Esophagus muscularis mucosa (tissue), 4 donors: ENCODE measurements at regions not wholly inside any gene's neighbourhood (a gene's known extent, or its start where the extent isn't known, plus 50 kb on each side); places are given as distances from the start of the nearest gene placed in this dataset.

Source experiments
- DNase-seq: peaks from one replicate; pipeline ENCODE4 v3.0.0-alpha.2; 2017; ENCODE audit errors: extremely low spot score
- H3K27ac ChIP-seq, 4 donors: fragments of 200-600 bp; sonication (generic); replicated peaks in 1 of 4; 1 replicate in 3 of 4; 2 replicates in 1 of 4; pipeline ENCODE4 v1.5.1; 2016 to 2019; ENCODE audit warnings: mild to moderate bottlenecking in 1 of 4
- H3K27me3 ChIP-seq, 4 donors: fragments of 200-600 bp; sonication (generic); one replicate each; pipeline versions ENCODE4 v1.5.1 to v1.6.0; 2016 to 2019
- H3K36me3 ChIP-seq, 4 donors: fragments of 200-600 bp; sonication (generic); one replicate each; pipeline ENCODE4 v1.5.1; 2016 to 2019
- H3K4me1 ChIP-seq, 4 donors: fragments of 200-600 bp; sonication (generic); one replicate each; pipeline ENCODE4 v1.5.1; 2016 to 2019
- H3K4me3 ChIP-seq, 4 donors: fragments of 200-600 bp; sonication (generic); 1 replicate in 2 of 4; 2 replicates in 2 of 4; pipeline ENCODE4 v1.5.1; 2016 to 2019; ENCODE audit warnings: mild to moderate bottlenecking in 4 of 4, moderate library complexity in 1 of 4
- H3K9me3 ChIP-seq, 4 donors: fragments of 200-600 bp; sonication (generic); 1 replicate in 3 of 4; 2 replicates in 1 of 4; pipeline ENCODE4 v1.5.1; 2016 to 2019
- EP300 ChIP-seq: sonication (generic); formaldehyde crosslinking; IDR thresholded peaks from one replicate; pipeline ENCODE4 v1.6.1; 2017; ENCODE audit warnings: antibody characterized with exemption
- POLR2A ChIP-seq: fragments of 450-650 bp; IDR thresholded peaks from one replicate; pipeline ENCODE4 v1.6.1; 2017; ENCODE audit warnings: antibody characterized with exemption, moderate library complexity, mild to moderate bottlenecking, low read depth
- POLR2AphosphoS5 ChIP-seq, 2 donors: sonication (generic); formaldehyde crosslinking; IDR thresholded peaks; one replicate each; pipeline ENCODE4 v1.6.1; 2017; ENCODE audit warnings: antibody characterized with exemption in 2 of 2
- WGBS: methylation state at CpG from one replicate; pipeline ENCODE4 v1.1.5; 2018; 5-methylcytosine and 5-hydroxymethylcytosine counted together
- intact Hi-C: fragments of 100-400 bp; cut with DNase I; formaldehyde crosslinking; loops from one replicate; pipeline ENCODE4 v1.15.1; 2023
- TF ChIP-seq, protein P1 (sequence below), 3 experiments: fragments of 200-600 bp in 2 of 3; fragments of 450-650 bp in 1 of 3; sonication (generic) in 2 of 3; IDR thresholded peaks; one replicate each; pipeline ENCODE4 v1.5.1; 2017 to 2019; ENCODE audit warnings: antibody characterized with exemption in 3 of 3, mild to moderate bottlenecking in 2 of 3, moderate library complexity in 1 of 3

DNA sequence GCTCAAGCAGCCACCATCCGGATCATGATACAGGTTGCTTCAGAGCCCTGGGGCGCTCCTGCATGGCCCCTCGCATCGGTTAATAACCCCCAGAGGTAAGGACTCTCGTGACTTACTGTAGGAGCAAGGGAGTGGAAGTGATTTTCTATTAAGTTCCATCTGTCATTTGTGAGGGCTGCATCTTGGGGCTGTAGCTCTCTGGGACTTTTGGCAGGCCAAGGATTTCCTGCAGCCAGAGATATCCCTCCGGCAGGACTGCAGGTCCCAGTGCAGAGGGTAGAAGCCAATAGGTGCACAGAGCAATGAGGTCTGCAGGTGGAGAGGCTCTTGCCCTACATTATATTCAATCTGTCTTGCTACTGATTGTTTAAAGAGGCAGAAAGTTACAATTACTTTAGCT lies 356.8 kb upstream of the ADARB2 start:
- no peak overlapping the region for H3K27ac ChIP-seq
- no peak overlapping the region for H3K4me3 ChIP-seq
- peaks cover 0 to 11% (median 0%) of the 10 kb centered on the region in 4 donors for H3K27me3 ChIP-seq
- no peak for TF ChIP-seq EP300
- no peak for TF ChIP-seq POLR2A
- TF ChIP-seq, protein P1, sequence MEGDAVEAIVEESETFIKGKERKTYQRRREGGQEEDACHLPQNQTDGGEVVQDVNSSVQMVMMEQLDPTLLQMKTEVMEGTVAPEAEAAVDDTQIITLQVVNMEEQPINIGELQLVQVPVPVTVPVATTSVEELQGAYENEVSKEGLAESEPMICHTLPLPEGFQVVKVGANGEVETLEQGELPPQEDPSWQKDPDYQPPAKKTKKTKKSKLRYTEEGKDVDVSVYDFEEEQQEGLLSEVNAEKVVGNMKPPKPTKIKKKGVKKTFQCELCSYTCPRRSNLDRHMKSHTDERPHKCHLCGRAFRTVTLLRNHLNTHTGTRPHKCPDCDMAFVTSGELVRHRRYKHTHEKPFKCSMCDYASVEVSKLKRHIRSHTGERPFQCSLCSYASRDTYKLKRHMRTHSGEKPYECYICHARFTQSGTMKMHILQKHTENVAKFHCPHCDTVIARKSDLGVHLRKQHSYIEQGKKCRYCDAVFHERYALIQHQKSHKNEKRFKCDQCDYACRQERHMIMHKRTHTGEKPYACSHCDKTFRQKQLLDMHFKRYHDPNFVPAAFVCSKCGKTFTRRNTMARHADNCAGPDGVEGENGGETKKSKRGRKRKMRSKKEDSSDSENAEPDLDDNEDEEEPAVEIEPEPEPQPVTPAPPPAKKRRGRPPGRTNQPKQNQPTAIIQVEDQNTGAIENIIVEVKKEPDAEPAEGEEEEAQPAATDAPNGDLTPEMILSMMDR (IDR thresholded peaks at IDR 0.05), result no peak
- no peak for TF ChIP-seq POLR2AphosphoS5 (IDR thresholded peaks at IDR 0.05)
- H3K9me3 ChIP-seq, result no peaks in the 10 kb centered on the region
- intact Hi-C loops, result no loop called here
- 67% methylated on average over 6 of the region's 6 CpGs for WGBS
- H3K4me1 ChIP-seq, result no peaks in the 10 kb centered on the region
- peak; percentile 87 for DNase-seq
- H3K36me3 ChIP-seq, result no peaks in the 10 kb centered on the region

DNA sequence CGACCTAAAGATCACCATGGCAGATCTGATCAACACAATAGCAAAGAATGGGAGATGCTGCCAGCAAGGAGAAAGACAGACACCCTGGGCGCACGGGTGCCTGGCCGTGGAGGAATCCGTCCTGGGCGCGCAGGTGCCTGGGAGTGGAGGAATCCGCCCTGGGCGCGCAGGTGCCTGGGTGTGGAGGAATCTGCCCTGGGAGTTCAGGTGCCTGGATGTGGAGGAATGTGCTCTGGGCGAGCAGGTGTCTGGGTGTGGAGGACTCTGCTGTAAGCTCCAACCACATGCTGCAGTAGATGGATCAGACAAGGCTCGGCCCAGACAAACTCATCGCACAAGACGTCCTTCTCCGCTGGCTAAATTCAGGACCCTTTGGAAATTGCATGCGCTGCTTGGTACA lies 346.3 kb upstream of the ADARB2 start:
- Histone ChIP-seq H3K4me3 (no peak overlapping the region), H3K36me3 (no peaks in the 10 kb centered on the region), H3K27me3 (no peaks in the 10 kb centered on the region), H3K9me3 (no peaks in the 10 kb centered on the region), H3K4me1 (no peaks in the 10 kb centered on the region), H3K27ac (no peak overlapping the region)
- no peak for TF ChIP-seq EP300
- TF ChIP-seq POLR2A, result no peak
- 88% methylated on average over 16 of the region's 16 CpGs for WGBS
- DNase-seq, result peak; percentile 60
- intact Hi-C loops, result no loop called here

DNA sequence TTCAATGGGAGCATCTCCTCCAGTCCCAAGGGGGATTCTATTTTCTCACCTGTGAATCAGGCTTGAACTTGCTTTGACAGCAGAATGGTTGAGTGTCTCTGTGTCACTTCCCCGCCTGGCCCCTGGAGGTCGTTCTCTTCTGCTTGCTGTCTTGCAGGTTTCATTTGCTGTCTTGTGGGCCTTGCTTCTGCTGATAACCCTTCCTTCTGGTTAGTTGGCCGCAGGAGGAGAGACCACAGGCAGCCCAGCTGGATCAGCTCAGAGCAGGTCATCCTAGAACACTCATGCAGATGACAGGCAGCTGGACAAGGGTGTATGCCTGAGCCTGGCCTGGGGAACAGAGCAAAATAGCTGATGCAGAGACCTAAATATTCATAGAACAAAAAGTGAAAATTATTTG lies 344.2 kb upstream of the ADARB2 start:
- TF ChIP-seq POLR2A (no peak), POLR2AphosphoS5 (IDR thresholded peaks at IDR 0.05) (no peak), EP300 (no peak)
- TF ChIP-seq, protein P1 (IDR thresholded peaks at IDR 0.05), result no peak
- H3K4me3 ChIP-seq, result no peak overlapping the region
- 37% methylated on average over 3 of the region's 3 CpGs for WGBS
- H3K27me3 ChIP-seq, result no peaks in the 10 kb centered on the region
- H3K36me3 ChIP-seq, result no peaks in the 10 kb centered on the region
- no peak overlapping the region for H3K27ac ChIP-seq
- no peaks in the 10 kb centered on the region for H3K9me3 ChIP-seq
- intact Hi-C loops, result no loop called here
- DNase-seq, result peak; percentile 92
- H3K4me1 ChIP-seq, result no peaks in the 10 kb centered on the region

DNA sequence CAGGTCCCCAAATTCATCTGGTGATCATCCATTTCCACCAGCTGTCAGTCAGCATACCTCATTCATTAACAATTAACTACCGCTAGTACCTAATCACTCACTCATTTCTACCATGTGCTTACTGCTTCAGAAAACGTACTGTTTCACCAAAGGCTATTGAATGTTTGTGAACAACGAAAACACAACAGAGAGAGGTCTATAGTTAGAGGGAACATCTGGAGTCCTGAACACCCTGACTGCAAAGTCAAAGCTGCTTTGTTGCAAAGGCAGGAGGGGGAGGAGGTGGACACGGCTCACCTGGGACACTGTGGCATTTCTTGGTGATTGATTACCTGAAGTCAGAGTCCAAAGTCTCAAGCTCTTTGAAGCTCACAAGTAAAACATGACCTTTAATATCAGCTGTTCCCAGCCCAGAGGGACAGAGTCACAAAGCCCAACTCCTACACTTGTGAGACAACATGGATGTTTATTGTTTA lies 342.3 kb upstream of the ADARB2 start:
- WGBS, result 58% methylated on average over 4 of the region's 4 CpGs
- Histone ChIP-seq H3K36me3 (no peaks in the 10 kb centered on the region), H3K9me3 (no peaks in the 10 kb centered on the region), H3K4me1 (no peaks in the 10 kb centered on the region), H3K27ac (no peak overlapping the region), H3K4me3 (no peak overlapping the region), H3K27me3 (no peaks in the 10 kb centered on the region)
- TF ChIP-seq POLR2A (no peak), EP300 (no peak), POLR2AphosphoS5 (IDR thresholded peaks at IDR 0.05) (no peak)
- TF ChIP-seq, protein P1 (IDR thresholded peaks at IDR 0.05), result no peak
- no peak for DNase-seq
- intact Hi-C loops, result no loop called here

DNA sequence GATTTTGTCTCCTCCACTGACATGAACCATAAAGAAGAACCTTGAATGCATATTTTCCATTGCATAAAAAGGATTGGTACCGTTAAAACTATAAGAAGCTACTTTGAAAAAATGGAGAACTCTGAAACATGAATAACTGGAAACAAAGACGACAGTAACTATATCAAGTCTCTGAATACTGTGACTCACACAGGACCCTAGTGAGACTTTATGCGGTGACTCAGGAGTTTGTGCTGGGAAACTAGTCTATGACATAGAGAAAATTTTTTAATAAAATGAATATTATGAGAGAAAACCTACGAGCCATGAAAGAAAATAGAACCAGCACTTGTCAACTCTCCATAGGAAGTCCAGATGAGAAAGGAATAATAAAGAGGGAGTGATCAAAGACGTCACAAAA lies 339.9 kb upstream of the ADARB2 start:
- no peaks in the 10 kb centered on the region for H3K9me3 ChIP-seq
- TF ChIP-seq POLR2AphosphoS5 (IDR thresholded peaks at IDR 0.05) (no peak), POLR2A (no peak), EP300 (no peak)
- TF ChIP-seq, protein P1 (IDR thresholded peaks at IDR 0.05), result no peak
- no peaks in the 10 kb centered on the region for H3K27me3 ChIP-seq
- H3K36me3 ChIP-seq, result no peaks in the 10 kb centered on the region
- no peak overlapping the region for H3K27ac ChIP-seq
- intact Hi-C loops, result no loop called here
- 74% methylated on average over 5 of the region's 5 CpGs for WGBS
- DNase-seq, result no peak
- H3K4me1 ChIP-seq, result no peaks in the 10 kb centered on the region
- no peak overlapping the region for H3K4me3 ChIP-seq
